ENCODE measurements at regions not wholly inside any gene's neighbourhood (a gene's known extent, or its start where the extent isn't known, plus 50 kb on each side); places are given as distances from the start of the nearest gene placed in this dataset.
"Not testable (repeated sequence)": the region's sequence is repeated elsewhere in the genome, so short reads cannot be mapped to it uniquely, and the experiment has no call there.

DNA sequence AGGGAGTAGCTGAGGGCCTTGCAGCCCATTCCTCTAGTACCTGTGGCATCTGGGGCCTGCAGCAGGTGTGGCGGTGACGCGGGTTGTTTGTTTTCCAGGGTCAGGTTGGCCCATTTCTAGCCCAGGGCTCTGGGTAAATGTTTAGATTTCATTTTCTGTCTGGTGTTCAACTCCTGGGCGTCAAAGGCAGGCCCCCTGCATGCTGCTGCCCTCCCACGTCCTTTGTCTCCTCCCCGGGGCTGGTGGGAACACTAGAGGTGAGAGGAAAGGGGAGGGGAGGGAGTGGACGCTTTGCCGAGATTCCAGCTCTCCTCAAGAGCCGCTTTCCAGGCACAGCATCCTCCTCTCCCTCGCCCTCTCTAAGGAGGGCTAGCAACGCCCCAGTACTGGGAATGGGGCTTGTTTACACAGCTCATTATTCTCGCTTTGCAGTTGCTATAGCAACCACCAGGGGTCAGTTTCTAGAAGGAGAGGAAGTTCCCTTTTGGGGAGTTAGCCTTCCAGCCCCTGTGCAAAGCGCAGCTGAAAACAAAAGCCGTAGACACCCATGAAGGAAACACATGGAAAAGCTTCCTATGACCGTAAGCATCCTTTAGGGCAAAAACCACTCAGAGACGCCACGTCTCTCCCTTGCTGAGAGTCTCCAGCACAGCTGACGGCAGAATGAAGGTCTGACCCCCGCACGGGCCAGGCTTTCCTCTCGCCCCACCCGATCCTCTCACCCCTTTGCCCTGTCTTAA is 170.6 kb downstream of the LY86 start:
- TF ChIP-seq CTCF (IDR thresholded peaks at IDR 0.05; ENCODE audit: low read depth, low read length), result peak; percentile 52
- H3K4me3 ChIP-seq (ENCODE audit: low read depth, low read length), result no peak overlapping the region

DNA sequence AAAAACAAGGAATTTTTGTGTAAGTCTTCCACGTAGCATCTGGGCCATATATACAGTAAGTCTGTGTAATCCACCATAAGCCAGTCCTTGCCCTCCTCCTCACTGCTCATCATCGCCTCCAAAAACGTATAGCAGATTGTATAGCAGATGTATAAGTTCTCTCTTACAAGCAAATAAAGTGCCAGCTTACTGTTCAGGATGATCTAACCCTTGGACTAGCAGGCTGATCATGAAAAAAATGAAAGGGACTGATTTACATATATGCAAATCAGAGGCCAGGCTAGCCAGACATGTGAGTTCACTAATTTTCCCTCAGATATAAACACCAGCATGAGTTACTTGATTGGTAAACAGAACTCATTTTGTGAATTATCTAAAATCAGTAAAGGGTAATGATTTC is 171.5 kb downstream of the LY86 start:
- no peak overlapping the region for H3K4me3 ChIP-seq (ENCODE audit: low read depth, low read length)
- TF ChIP-seq CTCF (IDR thresholded peaks at IDR 0.05; ENCODE audit: low read depth, low read length), result no peak

DNA sequence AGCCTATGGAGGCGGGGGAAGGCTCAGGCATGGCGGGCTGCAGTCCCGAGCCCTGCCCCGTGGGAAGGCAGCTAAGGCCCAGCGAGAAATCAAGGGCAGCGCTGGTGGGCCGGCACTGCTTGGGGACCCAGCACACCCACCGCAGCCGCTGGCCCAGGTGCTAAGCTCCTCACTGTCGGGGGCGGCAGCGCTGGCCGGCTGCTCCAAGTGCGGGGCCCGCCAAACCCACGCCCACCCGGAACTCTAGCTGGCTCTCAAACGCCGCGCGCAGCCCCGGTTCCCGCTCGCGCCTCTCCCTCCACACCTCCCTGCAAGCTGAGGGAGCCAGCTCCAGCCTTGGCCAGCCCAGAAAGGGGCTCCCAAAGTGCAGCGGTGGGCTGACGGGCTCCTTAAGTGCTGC is 174.0 kb downstream of the LY86 start:
- H3K4me3 ChIP-seq (ENCODE audit: low read depth, low read length), result not testable (repeated sequence)

DNA sequence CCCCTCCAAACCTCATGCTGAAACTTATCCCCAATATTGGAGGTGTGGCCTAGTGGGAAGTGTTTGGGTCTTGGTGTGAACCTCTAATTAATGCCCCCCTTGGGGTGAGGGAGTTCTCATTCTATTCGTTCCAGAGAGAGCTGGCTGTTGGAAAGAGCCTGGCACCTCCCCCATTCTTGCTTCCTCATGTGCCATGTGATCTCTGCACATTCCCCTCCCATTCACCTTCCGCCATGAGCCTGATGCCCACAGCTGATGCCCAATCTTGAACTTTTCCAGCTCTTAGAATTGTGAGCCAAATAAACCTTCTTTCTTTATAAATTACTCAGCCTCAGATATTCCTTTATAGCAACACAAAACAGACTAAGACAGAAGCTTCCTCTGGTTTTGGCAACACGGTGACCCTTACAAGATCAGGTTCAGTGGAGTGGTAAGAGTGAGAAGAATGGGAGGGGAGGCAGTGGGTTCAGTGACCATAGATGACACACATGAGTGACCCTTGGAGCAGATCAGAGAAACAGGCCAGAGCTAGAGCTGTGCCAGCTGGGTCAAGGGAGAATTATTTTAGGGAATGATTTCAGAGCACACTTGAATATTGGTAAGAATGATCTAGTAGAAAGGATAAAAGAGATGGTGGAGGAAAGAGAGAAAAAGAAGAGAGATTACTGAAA is 176.4 kb downstream of the LY86 start:
- TF ChIP-seq CTCF (IDR thresholded peaks at IDR 0.05; ENCODE audit: low read depth, low read length), result no peak
- H3K4me3 ChIP-seq (ENCODE audit: low read depth, low read length), result no peak overlapping the region

DNA sequence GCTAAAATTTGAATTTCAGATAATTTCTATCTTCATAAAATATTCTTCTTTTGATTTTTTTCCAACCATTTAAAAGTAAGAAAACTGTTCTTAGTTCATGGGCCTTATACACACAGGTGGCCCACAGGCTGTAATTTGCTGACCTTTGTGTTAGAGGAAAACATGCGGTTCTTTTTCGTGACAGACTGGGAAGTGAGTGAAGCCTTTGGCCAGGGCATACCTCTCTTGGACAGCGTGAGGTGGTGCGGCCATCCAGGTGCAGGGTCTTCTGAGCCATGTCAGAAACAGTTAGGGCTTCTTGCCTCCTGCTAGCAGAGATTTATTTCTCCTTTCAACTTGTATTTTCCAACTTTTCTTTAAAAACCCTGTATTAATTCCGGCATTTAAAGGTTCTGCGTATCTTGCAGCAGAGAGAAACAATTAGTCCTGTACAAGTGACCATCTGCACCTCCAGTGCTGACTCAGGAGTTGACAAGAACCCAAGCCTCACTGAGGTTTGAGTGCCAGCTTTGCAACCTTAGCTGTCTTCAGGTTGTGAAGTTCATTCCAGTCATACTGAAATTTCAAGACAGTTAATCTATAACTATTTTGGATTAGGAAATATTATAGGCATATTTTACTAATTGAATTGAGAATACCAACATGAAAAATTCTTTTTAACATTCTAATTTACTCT is 177.8 kb downstream of the LY86 start:
- TF ChIP-seq CTCF (IDR thresholded peaks at IDR 0.05; ENCODE audit: low read depth, low read length), result no peak

GRCh38 chr6:6769466-6769865 is 180.9 kb downstream of the LY86 start:
- TF ChIP-seq CTCF (IDR thresholded peaks at IDR 0.05; ENCODE audit: low read depth, low read length), result no peak
- H3K4me3 ChIP-seq (ENCODE audit: low read depth, low read length), result no peak overlapping the region

More for the DNA sequence above, 177.8 kb downstream of the LY86 start:
- H3K4me3 ChIP-seq (ENCODE audit: low read depth, low read length), result no peak overlapping the region

DNA sequence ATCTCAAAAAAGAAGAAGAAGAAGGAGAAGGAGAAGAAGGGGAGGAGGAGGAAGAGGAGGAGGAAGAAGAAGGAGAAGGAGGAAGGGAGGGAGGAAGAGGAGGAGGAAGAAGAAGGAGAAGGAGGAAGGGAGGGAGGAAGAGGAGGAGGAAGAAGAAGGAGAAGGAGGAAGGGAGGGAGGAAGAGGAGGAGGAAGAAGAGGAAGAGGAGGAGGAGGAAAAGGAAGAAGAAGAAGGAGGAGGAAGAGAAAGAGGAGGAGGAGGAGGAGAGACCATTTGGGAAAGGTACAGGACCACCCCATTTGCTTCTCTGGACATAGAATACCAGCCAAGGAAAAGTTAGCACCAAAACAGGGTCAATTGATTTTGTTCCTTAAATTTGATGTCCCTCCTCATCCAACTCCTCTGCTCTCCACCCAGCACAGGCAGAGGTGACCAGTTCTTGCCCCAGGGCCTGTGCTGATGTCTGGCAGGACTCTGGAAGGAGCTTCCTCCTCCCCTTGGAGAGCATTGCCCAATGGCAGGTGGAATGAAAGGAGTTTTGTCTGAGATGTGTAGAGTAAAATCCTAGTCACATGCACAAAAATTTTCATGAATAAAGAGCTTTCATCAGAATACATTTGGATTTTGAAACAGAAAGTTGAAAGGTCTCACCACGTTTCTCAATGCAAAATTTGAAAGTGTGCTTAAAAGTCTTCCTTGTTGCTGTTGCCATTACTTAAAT is 182.9 kb downstream of the LY86 start:
- TF ChIP-seq CTCF (IDR thresholded peaks at IDR 0.05; ENCODE audit: low read depth, low read length), result no peak
- H3K4me3 ChIP-seq (ENCODE audit: low read depth, low read length), result no peak overlapping the region

Data from WI38 (cell line).